ENCODE measurements at regions not wholly inside any gene's neighbourhood (a gene's known extent, or its start where the extent isn't known, plus 50 kb on each side); places are given as distances from the start of the nearest gene placed in this dataset.

GRCh38 chr17:79379700-79380445 is 231.0 kb downstream of the RBFOX3 start:
- DNase-seq (ENCODE audit: low spot score): no peak
- H3K36me3 Mint-ChIP-seq: no peaks in the 10 kb centered on the region
- ChIA-PET POLR2A (no interaction called here), CTCF (interaction anchor here (1.1 to 1.5 kb wide), 2 partner anchors 9 to 11 kb away, joined by 3 to 5 read pairs; no protein-coding TSS in a partner anchor)
- no peak overlapping the region for H3K27ac Mint-ChIP-seq
- no peak for ATAC-seq
- no peaks in the 10 kb centered on the region for H3K9me3 Mint-ChIP-seq
- no peaks in the 10 kb centered on the region for H3K27me3 Mint-ChIP-seq (ENCODE audit: low read depth)
- no peaks in the 10 kb centered on the region for H3K4me1 Mint-ChIP-seq
- H3K4me3 Mint-ChIP-seq: no peak overlapping the region
- TF ChIP-seq ZNF671 (CRISPR knock-in tag; IDR thresholded peaks at IDR 0.05) (no peak), ATF1 (CRISPR knock-in tag; IDR thresholded peaks at IDR 0.05) (no peak), NFATC4 (CRISPR knock-in tag; IDR thresholded peaks at IDR 0.05) (no peak), ZNF317 (CRISPR knock-in tag; IDR thresholded peaks at IDR 0.05; ENCODE audit: borderline replicate concordance, low read depth) (no peak), ELF4 (CRISPR knock-in tag; IDR thresholded peaks at IDR 0.05; ENCODE audit: low read depth) (no peak), ZNF281 (CRISPR knock-in tag; IDR thresholded peaks at IDR 0.05) (no peak), TEAD1 (CRISPR knock-in tag; IDR thresholded peaks at IDR 0.05) (no peak), ZNF219 (CRISPR knock-in tag; IDR thresholded peaks at IDR 0.05; ENCODE audit: borderline replicate concordance) (no peak)
- TF ChIP-seq, protein P1, sequence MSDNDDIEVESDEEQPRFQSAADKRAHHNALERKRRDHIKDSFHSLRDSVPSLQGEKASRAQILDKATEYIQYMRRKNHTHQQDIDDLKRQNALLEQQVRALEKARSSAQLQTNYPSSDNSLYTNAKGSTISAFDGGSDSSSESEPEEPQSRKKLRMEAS (CRISPR knock-in tag; IDR thresholded peaks at IDR 0.05): no peak
- TF ChIP-seq, protein P2, sequence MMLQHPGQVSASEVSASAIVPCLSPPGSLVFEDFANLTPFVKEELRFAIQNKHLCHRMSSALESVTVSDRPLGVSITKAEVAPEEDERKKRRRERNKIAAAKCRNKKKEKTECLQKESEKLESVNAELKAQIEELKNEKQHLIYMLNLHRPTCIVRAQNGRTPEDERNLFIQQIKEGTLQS (CRISPR knock-in tag; conservative IDR thresholded peaks at IDR 0.05): no peak
- TF ChIP-seq, protein P3, sequence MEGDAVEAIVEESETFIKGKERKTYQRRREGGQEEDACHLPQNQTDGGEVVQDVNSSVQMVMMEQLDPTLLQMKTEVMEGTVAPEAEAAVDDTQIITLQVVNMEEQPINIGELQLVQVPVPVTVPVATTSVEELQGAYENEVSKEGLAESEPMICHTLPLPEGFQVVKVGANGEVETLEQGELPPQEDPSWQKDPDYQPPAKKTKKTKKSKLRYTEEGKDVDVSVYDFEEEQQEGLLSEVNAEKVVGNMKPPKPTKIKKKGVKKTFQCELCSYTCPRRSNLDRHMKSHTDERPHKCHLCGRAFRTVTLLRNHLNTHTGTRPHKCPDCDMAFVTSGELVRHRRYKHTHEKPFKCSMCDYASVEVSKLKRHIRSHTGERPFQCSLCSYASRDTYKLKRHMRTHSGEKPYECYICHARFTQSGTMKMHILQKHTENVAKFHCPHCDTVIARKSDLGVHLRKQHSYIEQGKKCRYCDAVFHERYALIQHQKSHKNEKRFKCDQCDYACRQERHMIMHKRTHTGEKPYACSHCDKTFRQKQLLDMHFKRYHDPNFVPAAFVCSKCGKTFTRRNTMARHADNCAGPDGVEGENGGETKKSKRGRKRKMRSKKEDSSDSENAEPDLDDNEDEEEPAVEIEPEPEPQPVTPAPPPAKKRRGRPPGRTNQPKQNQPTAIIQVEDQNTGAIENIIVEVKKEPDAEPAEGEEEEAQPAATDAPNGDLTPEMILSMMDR (IDR thresholded peaks at IDR 0.05): no peak
- TF ChIP-seq, protein P4, sequence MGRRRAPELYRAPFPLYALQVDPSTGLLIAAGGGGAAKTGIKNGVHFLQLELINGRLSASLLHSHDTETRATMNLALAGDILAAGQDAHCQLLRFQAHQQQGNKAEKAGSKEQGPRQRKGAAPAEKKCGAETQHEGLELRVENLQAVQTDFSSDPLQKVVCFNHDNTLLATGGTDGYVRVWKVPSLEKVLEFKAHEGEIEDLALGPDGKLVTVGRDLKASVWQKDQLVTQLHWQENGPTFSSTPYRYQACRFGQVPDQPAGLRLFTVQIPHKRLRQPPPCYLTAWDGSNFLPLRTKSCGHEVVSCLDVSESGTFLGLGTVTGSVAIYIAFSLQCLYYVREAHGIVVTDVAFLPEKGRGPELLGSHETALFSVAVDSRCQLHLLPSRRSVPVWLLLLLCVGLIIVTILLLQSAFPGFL (CRISPR knock-in tag; IDR thresholded peaks at IDR 0.05; ENCODE audit: borderline replicate concordance): no peak

DNA sequence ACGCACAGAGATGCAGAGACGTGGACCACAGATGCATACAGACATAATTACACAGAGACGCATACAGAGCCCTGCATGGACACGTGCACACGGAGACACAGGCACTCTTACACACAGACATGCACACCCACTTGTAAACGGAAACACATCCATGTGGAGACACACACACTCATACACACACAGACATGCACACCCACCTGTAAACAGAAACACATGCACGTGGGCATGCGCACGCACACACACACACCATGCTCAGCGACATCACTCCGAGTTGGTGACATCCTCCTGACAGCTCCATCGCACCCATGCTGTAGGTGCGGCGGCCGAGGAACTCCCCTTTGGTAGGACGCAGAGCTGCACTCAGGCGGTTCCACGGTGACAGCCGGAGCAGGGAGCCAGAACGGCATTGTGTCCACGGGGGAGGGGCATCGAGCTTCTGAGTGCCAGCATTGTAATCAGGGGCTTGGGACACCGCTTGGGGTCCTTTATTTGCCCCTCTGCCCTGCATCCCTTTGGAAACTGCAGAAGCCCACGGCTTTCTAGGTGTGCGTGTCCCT is 233.5 kb downstream of the RBFOX3 start:
- H3K9me3 Mint-ChIP-seq: no peaks in the 10 kb centered on the region
- ATAC-seq: no peak
- no peaks in the 10 kb centered on the region for H3K36me3 Mint-ChIP-seq
- no peak overlapping the region for H3K4me3 Mint-ChIP-seq
- no peaks in the 10 kb centered on the region for H3K27me3 Mint-ChIP-seq (ENCODE audit: low read depth)
- POLR2A ChIA-PET: no interaction called here
- no peak overlapping the region; the same call in 1 of the 2 replicates for H3K27ac Mint-ChIP-seq
- H3K4me1 Mint-ChIP-seq: peaks cover 18% of the 10 kb centered on the region
- no peak for DNase-seq (ENCODE audit: low spot score)
- CTCF ChIA-PET: interaction anchor here (0.6 to 0.9 kb wide), 2 partner anchors 11 to 13 kb away, joined by 3 to 4 read pairs; no protein-coding TSS in a partner anchor
- no peak for TF ChIP-seq SOX15 (CRISPR knock-in tag; IDR thresholded peaks at IDR 0.05)
- no peak for TF ChIP-seq NR2C2 (CRISPR knock-in tag; IDR thresholded peaks at IDR 0.05)
- no peak for TF ChIP-seq RELA (CRISPR knock-in tag; IDR thresholded peaks at IDR 0.05; ENCODE audit: borderline replicate concordance)
- TF ChIP-seq ZNF121 (CRISPR knock-in tag; IDR thresholded peaks at IDR 0.05): no peak
- no peak for TF ChIP-seq TEAD1 (CRISPR knock-in tag; IDR thresholded peaks at IDR 0.05)
- TF ChIP-seq, protein P5, sequence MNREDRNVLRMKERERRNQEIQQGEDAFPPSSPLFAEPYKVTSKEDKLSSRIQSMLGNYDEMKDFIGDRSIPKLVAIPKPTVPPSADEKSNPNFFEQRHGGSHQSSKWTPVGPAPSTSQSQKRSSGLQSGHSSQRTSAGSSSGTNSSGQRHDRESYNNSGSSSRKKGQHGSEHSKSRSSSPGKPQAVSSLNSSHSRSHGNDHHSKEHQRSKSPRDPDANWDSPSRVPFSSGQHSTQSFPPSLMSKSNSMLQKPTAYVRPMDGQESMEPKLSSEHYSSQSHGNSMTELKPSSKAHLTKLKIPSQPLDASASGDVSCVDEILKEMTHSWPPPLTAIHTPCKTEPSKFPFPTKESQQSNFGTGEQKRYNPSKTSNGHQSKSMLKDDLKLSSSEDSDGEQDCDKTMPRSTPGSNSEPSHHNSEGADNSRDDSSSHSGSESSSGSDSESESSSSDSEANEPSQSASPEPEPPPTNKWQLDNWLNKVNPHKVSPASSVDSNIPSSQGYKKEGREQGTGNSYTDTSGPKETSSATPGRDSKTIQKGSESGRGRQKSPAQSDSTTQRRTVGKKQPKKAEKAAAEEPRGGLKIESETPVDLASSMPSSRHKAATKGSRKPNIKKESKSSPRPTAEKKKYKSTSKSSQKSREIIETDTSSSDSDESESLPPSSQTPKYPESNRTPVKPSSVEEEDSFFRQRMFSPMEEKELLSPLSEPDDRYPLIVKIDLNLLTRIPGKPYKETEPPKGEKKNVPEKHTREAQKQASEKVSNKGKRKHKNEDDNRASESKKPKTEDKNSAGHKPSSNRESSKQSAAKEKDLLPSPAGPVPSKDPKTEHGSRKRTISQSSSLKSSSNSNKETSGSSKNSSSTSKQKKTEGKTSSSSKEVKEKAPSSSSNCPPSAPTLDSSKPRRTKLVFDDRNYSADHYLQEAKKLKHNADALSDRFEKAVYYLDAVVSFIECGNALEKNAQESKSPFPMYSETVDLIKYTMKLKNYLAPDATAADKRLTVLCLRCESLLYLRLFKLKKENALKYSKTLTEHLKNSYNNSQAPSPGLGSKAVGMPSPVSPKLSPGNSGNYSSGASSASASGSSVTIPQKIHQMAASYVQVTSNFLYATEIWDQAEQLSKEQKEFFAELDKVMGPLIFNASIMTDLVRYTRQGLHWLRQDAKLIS (CRISPR knock-in tag; IDR thresholded peaks at IDR 0.05; ENCODE audit: borderline replicate concordance): no peak
- TF ChIP-seq, protein P6, sequence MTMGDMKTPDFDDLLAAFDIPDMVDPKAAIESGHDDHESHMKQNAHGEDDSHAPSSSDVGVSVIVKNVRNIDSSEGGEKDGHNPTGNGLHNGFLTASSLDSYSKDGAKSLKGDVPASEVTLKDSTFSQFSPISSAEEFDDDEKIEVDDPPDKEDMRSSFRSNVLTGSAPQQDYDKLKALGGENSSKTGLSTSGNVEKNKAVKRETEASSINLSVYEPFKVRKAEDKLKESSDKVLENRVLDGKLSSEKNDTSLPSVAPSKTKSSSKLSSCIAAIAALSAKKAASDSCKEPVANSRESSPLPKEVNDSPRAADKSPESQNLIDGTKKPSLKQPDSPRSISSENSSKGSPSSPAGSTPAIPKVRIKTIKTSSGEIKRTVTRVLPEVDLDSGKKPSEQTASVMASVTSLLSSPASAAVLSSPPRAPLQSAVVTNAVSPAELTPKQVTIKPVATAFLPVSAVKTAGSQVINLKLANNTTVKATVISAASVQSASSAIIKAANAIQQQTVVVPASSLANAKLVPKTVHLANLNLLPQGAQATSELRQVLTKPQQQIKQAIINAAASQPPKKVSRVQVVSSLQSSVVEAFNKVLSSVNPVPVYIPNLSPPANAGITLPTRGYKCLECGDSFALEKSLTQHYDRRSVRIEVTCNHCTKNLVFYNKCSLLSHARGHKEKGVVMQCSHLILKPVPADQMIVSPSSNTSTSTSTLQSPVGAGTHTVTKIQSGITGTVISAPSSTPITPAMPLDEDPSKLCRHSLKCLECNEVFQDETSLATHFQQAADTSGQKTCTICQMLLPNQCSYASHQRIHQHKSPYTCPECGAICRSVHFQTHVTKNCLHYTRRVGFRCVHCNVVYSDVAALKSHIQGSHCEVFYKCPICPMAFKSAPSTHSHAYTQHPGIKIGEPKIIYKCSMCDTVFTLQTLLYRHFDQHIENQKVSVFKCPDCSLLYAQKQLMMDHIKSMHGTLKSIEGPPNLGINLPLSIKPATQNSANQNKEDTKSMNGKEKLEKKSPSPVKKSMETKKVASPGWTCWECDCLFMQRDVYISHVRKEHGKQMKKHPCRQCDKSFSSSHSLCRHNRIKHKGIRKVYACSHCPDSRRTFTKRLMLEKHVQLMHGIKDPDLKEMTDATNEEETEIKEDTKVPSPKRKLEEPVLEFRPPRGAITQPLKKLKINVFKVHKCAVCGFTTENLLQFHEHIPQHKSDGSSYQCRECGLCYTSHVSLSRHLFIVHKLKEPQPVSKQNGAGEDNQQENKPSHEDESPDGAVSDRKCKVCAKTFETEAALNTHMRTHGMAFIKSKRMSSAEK (CRISPR knock-in tag; IDR thresholded peaks at IDR 0.05; ENCODE audit: borderline replicate concordance): no peak
- no peak for TF ChIP-seq NR1H2 (CRISPR knock-in tag; IDR thresholded peaks at IDR 0.05)

All from WTC11 (cell line).